Activated gamma-delta T cell treated with Interleukin-2 at 50 U/mL for 16 hours (primary cell): ENCODE measurements at regions not wholly inside any gene's neighbourhood (a gene's known extent, or its start where the extent isn't known, plus 50 kb on each side); places are given as distances from the start of the nearest gene placed in this dataset.
"Not testable (repeated sequence)": the region's sequence is repeated elsewhere in the genome, so short reads cannot be mapped to it uniquely, and the experiment has no call there.

ENCODE experiments used
- DNase-seq: peaks from one replicate; pipeline ENCODE4 v3.0.0-alpha.2; 2020

GRCh38 chr3:159482994-159483367, 505.7 kb upstream of the IL12A start:
- DNase-seq: no peak

- no peak for DNase-seq
Measured at GRCh38 chr3:159486580-159486979, 502.1 kb upstream of the IL12A start.

GRCh38 chr3:159487304-159487703, 501.3 kb upstream of the IL12A start:
- DNase-seq: no peak

GRCh38 chr3:159488602-159489001, 500.0 kb upstream of the IL12A start:
- no peak for DNase-seq

GRCh38 chr3:159497361-159497760, 491.3 kb upstream of the IL12A start:
- no peak for DNase-seq

- no peak for DNase-seq
Measured at GRCh38 chr3:159499031-159499793, 489.4 kb upstream of the IL12A start.

- DNase-seq: no peak
Measured at GRCh38 chr3:159501029-159501428, 487.6 kb upstream of the IL12A start.

GRCh38 chr3:159502986-159503385, 485.6 kb upstream of the IL12A start:
- DNase-seq: no peak

GRCh38 chr3:159510988-159511387, 477.6 kb upstream of the IL12A start:
- not testable (repeated sequence) for DNase-seq

- DNase-seq: no peak
Measured at GRCh38 chr3:159513444-159513843, 475.2 kb upstream of the IL12A start.

- no peak for DNase-seq
Measured at GRCh38 chr3:159513867-159514380, 474.7 kb upstream of the IL12A start.

- DNase-seq: no peak
Measured at GRCh38 chr3:159517105-159517504, 471.5 kb upstream of the IL12A start.

GRCh38 chr3:159520638-159521037, 468.0 kb upstream of the IL12A start:
- no peak for DNase-seq

- no peak for DNase-seq
Measured at GRCh38 chr3:159522276-159522675, 466.4 kb upstream of the IL12A start.

- DNase-seq: no peak
Measured at GRCh38 chr3:159528251-159528895, 460.3 kb upstream of the IL12A start.

- no peak for DNase-seq
Measured at GRCh38 chr3:159532577-159532976, 456.1 kb upstream of the IL12A start.

- no peak for DNase-seq
Measured at GRCh38 chr3:159534496-159534895, 454.1 kb upstream of the IL12A start.

GRCh38 chr3:159536876-159537275, 451.8 kb upstream of the IL12A start:
- no peak for DNase-seq

- DNase-seq: no peak
Measured at GRCh38 chr3:159538507-159538906, 450.1 kb upstream of the IL12A start.

GRCh38 chr3:159540882-159541495, 447.6 kb upstream of the IL12A start:
- DNase-seq: no peak

GRCh38 chr3:159548675-159549335, 439.8 kb upstream of the IL12A start:
- no peak for DNase-seq

GRCh38 chr3:159555205-159555604, 433.4 kb upstream of the IL12A start:
- no peak for DNase-seq

GRCh38 chr3:159559771-159560170, 428.9 kb upstream of the IL12A start:
- DNase-seq: no peak
